Stimulated activated effector memory CD8-positive, alpha-beta T cell treated with anti-CD3 and anti-CD28 coated beads, Interleukin-12 subunit alpha, Interleukin-12 subunit beta, amount 100 ng/mL, for 72 hours (primary cell): ENCODE measurements at regions not wholly inside any gene's neighbourhood (a gene's known extent, or its start where the extent isn't known, plus 50 kb on each side); places are given as distances from the start of the nearest gene placed in this dataset.

Source experiments
- ATAC-seq: fragments of 150-1000 bp; cut with Tn5 transposase; 2 replicates; pipeline ENCODE4 v1.10.0; 2021
- DNase-seq, 2 donors: peaks; one replicate each; pipeline ENCODE4 v3.0.0; 2021 to 2022; ENCODE audit warnings: low spot score in 2 of 2
- H3K27ac Mint-ChIP-seq: one replicate; pipeline ENCODE4 v1.8.0; 2022; ENCODE audit warnings: mild to moderate bottlenecking, mixed read lengths
- H3K36me3 Mint-ChIP-seq: one replicate; pipeline ENCODE4 v1.8.0; 2022; ENCODE audit warnings: mild to moderate bottlenecking, mixed read lengths
- H3K4me1 Mint-ChIP-seq: one replicate; pipeline ENCODE4 v1.8.0; 2022; ENCODE audit warnings: mixed read lengths
- H3K4me3 Mint-ChIP-seq: one replicate; pipeline ENCODE4 v1.8.0; 2022; ENCODE audit warnings: mild to moderate bottlenecking, mixed read lengths
- H3K9me3 Mint-ChIP-seq: one replicate; pipeline ENCODE4 v1.8.0; 2022; ENCODE audit warnings: mixed read lengths

- Mint-ChIP-seq H3K4me3 (no peak overlapping the region), H3K36me3 (no peaks in the 10 kb centered on the region), H3K4me1 (no peaks in the 10 kb centered on the region), H3K27ac (no peak overlapping the region), H3K9me3 (peaks cover 3% of the 10 kb centered on the region)
- DNase-seq (no peak), ATAC-seq (no peak)
These were observed 97.3 kb downstream of the BMP2 start for GRCh38 chr20:6864740-6865139.

DNA sequence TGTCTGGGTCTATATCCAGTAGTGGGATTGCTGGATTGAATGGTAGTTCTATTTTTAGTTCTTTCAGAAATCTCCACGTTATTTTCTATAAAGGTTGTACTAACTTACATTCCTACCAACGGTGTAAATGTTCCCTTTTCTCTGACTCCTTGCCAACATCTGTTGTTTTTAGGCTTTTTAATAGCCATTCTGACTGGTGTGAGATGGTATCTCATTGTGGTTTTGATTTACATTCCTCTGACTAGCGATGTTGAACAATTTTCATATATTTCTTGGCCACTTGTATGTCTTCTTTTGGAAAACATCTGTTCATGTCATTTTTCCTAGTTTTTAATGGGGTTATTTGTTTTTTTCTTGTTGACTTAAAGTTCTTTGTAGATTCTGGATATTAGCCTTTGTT lies 99.3 kb downstream of the BMP2 start:
- H3K4me3 Mint-ChIP-seq, result no peak overlapping the region
- ATAC-seq (no peak), DNase-seq (no peak)
- H3K4me1 Mint-ChIP-seq, result no peaks in the 10 kb centered on the region
- H3K27ac Mint-ChIP-seq, result no peak overlapping the region
- no peaks in the 10 kb centered on the region for H3K36me3 Mint-ChIP-seq
- H3K9me3 Mint-ChIP-seq, result peaks cover 5% of the 10 kb centered on the region

GRCh38 chr20:6868861-6869260 lies 101.4 kb downstream of the BMP2 start:
- DNase-seq (no peak), ATAC-seq (no peak)
- peaks cover 9% of the 10 kb centered on the region for H3K9me3 Mint-ChIP-seq
- H3K4me3 Mint-ChIP-seq, result no peak overlapping the region
- no peaks in the 10 kb centered on the region for H3K36me3 Mint-ChIP-seq
- no peaks in the 10 kb centered on the region for H3K4me1 Mint-ChIP-seq
- no peak overlapping the region for H3K27ac Mint-ChIP-seq

DNA sequence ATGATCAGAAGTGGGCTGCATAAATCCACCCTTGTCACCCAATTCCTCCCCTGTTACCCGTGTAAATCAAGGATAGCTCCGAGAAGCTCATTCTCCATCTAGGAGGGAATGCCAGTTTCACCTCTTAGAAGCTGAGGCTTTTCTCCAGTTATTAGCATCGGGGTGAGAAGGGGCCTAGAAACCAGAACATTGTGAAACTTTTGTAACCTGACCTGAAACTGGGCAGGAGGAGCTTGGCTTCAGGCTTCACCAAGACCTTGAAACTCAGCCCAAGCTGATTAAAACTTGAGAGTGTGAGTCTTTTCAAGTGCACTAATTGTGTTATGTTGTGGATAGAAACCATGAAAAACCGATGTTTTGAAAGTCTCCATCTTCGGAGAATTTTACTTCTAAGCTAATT lies 103.1 kb downstream of the BMP2 start:
- H3K36me3 Mint-ChIP-seq, result no peaks in the 10 kb centered on the region
- H3K4me1 Mint-ChIP-seq, result no peaks in the 10 kb centered on the region
- peaks cover 12% of the 10 kb centered on the region for H3K9me3 Mint-ChIP-seq
- H3K4me3 Mint-ChIP-seq, result no peak overlapping the region
- H3K27ac Mint-ChIP-seq, result no peak overlapping the region
- DNase-seq (no peak), ATAC-seq (no peak)

DNA sequence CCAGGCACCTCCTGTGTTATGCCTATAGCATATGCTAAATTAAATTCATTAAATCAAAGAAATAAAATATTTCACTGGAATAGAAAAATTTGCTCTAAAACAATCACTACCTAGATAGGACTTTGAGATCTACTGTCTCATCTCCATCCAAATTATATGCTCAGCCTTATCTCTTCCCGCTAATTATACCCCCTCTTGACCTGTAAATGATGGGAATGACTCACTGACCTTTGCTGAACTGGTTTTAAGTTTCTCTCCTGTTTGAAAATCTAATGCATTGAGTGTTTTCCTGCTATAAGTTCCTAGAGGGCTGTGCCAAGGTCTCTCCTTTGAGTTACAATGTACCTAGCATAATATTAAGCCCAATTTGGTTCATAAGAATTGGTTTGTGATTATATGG lies 110.1 kb downstream of the BMP2 start:
- no peak overlapping the region for H3K4me3 Mint-ChIP-seq
- no peaks in the 10 kb centered on the region for H3K4me1 Mint-ChIP-seq

DNA sequence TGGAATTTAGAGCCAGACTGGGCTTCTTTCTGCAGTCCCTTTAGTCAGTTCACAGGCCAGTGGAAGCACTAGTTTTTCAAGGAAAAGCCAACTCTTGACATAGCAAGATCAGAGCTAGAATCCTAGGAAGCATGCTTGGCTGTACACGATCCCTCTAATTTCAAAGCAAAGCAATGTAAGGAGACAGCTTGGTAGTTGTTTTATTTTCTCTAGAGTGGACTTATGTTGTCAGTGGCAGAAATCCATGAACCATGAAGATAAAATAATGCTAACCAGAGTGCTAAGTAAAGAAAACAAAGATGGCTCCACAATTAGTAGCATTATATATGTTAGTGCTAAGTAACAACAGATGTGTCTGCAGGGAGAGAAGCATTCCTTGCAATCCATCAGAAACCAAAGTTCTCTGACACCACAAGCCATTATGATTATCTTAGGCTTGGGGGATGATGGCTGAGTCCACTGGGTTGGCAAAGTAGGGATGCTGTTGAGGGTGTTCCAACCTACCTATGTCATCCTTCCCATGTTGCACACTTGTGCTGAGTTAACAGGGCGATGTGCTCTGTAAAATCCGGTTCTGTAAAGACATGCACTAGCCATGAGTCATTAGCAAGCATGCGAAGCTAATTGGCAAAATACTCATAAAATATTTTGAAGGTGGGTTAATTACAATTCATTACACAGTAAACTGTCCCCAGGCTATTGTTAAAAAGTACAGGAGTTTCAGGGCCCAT lies 115.2 kb downstream of the BMP2 start:
- Mint-ChIP-seq H3K36me3 (no peaks in the 10 kb centered on the region), H3K9me3 (peaks cover 12% of the 10 kb centered on the region), H3K4me1 (no peaks in the 10 kb centered on the region), H3K4me3 (no peak overlapping the region), H3K27ac (no peak overlapping the region)
- ATAC-seq, result no peak
- DNase-seq, result no peak

More for the DNA sequence above, 110.1 kb downstream of the BMP2 start:
- Mint-ChIP-seq H3K27ac (no peak overlapping the region), H3K9me3 (peaks cover 9% of the 10 kb centered on the region), H3K36me3 (no peaks in the 10 kb centered on the region)
- DNase-seq (no peak), ATAC-seq (no peak)

DNA sequence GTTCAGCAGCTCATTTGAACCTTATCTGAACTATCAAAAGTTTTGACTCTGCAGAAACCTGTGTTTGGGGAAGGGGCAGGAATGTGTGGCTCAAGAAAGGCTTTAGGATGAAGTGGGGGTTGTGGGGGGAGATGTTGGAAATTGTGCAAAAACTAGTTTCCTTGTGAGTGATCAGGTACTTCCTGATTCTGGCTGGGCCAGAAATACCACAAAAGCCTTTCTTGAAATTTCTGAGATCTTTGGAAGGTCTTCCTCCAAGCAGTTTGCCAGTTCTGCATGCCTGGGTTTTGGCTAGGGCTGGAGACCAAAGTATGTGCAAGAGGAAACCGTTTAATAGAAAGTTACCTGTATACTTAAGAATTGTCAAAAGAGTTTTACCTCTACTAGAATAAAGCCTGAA lies 116.6 kb downstream of the BMP2 start:
- no peak for ATAC-seq
- H3K9me3 Mint-ChIP-seq, result peaks cover 9% of the 10 kb centered on the region

DNA sequence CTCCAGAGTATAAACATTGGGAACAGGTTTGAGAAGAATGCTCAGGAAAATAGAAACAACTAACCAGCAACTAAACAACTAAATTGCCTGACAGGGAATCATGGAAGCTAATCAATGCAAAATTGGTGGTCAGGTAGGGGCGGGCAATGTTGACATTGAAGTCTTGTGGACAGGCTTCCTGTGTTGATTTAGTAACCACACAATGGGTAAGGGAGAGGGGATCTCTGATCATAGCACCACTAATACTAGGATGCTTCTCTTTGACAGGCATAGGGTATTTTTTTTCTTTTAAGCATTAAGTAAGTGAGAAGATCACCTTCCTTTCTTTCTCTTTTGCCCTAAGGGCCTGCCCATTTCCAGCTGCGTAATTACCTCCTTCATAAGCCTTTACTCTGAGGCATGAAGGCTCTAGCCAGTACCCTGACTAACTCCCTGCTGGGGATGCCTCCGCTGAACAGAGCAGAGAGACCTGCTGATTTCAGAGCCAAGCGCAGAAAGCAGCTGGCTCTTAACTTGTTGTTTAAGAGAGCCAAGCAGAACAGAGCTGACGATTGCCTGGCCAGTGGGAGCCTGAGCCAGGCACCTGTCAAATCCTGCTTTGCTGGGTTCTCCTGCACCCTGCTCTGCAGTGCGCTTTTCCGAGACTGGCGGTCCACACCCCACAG lies 118.7 kb downstream of the BMP2 start:
- ATAC-seq (no peak), DNase-seq (no peak)
- no peak overlapping the region for H3K4me3 Mint-ChIP-seq
- no peak overlapping the region for H3K27ac Mint-ChIP-seq
- H3K36me3 Mint-ChIP-seq, result no peaks in the 10 kb centered on the region
- peaks cover 9% of the 10 kb centered on the region for H3K9me3 Mint-ChIP-seq
- H3K4me1 Mint-ChIP-seq, result no peaks in the 10 kb centered on the region

More for the DNA sequence above, 116.6 kb downstream of the BMP2 start:
- no peak for DNase-seq
- Mint-ChIP-seq H3K27ac (no peak overlapping the region), H3K36me3 (no peaks in the 10 kb centered on the region), H3K4me3 (no peak overlapping the region), H3K4me1 (no peaks in the 10 kb centered on the region)

DNA sequence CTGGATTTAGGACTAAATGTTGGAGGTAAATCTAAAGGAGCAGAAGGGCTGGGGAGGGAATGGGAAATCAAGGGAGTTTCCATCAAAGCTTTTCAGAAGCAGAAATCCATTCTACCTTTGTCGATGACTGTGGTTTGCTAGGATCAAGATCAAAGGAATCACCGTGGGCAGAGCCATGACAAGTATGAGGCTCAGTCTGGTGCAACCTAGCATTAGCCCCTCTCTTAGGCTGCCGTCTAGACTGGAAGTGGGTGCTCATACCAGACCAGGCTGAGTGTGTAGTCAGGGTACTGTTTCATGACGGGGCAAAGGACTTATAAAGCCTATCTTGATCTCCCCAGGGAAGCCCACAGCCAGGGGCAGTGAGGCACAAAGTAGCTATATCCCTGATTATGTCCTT lies 120.5 kb downstream of the BMP2 start:
- DNase-seq, result no peak
- H3K4me1 Mint-ChIP-seq, result no peaks in the 10 kb centered on the region
- H3K36me3 Mint-ChIP-seq, result no peaks in the 10 kb centered on the region
- no peak for ATAC-seq
- no peak overlapping the region for H3K4me3 Mint-ChIP-seq
- H3K9me3 Mint-ChIP-seq, result peaks cover 12% of the 10 kb centered on the region
- no peak overlapping the region for H3K27ac Mint-ChIP-seq

GRCh38 chr20:6888736-6889395 lies 121.4 kb downstream of the BMP2 start:
- Mint-ChIP-seq H3K27ac (no peak overlapping the region), H3K9me3 (peaks cover 12% of the 10 kb centered on the region), H3K4me3 (no peak overlapping the region), H3K36me3 (no peaks in the 10 kb centered on the region), H3K4me1 (no peaks in the 10 kb centered on the region)
- ATAC-seq, result no peak
- no peak for DNase-seq

DNA sequence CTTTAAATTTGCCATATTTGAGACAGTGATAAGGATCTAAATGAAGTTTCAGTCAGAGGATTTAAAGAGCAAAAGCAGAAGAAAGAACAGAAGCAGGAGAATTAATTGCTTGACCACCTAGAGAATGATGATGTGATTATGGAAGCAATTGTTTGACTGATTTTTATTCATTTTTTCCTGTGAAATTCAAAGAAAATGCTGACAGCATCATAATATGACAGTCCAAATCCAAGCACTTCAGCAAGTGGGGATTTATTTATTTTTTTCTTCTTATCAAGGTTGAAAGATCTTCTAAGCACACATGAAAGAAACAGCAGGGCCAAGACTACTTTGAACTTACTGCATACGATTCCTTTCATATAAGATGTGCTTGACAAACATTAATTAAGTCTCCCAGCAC lies 125.2 kb downstream of the BMP2 start:
- peaks cover 5% of the 10 kb centered on the region for H3K9me3 Mint-ChIP-seq
- no peaks in the 10 kb centered on the region for H3K36me3 Mint-ChIP-seq
- DNase-seq, result no peak
- no peak overlapping the region for H3K27ac Mint-ChIP-seq
- H3K4me1 Mint-ChIP-seq, result no peaks in the 10 kb centered on the region
- H3K4me3 Mint-ChIP-seq, result no peak overlapping the region
- no peak for ATAC-seq

GRCh38 chr20:6898928-6899327 lies 131.4 kb downstream of the BMP2 start:
- no peak for ATAC-seq
- peaks cover 10% of the 10 kb centered on the region for H3K9me3 Mint-ChIP-seq
- no peaks in the 10 kb centered on the region for H3K36me3 Mint-ChIP-seq
- DNase-seq, result no peak
- H3K27ac Mint-ChIP-seq, result no peak overlapping the region
- H3K4me1 Mint-ChIP-seq, result no peaks in the 10 kb centered on the region
- H3K4me3 Mint-ChIP-seq, result no peak overlapping the region

DNA sequence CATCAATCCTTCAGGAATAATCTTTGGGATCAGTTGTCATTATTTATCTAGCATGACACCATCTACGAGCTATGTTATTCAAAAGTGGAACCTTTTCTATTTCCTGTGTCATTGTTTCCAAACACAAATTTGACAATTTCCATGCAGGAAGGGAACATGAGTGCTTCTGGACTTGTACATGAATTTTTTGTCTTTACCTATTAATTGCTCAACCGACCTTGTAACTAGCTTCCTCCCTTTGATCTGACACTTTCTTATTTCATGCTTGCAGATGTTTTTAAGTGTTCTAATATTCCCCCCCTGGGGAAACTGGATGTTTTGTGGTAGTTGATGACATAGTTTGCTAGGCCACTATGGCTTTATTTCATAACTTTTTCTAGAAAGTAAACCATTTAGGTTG lies 139.4 kb downstream of the BMP2 start:
- Mint-ChIP-seq H3K4me1 (no peaks in the 10 kb centered on the region), H3K27ac (no peak overlapping the region), H3K9me3 (peaks cover 9% of the 10 kb centered on the region), H3K4me3 (no peak overlapping the region), H3K36me3 (no peaks in the 10 kb centered on the region)
- ATAC-seq, result no peak
- DNase-seq, result no peak

DNA sequence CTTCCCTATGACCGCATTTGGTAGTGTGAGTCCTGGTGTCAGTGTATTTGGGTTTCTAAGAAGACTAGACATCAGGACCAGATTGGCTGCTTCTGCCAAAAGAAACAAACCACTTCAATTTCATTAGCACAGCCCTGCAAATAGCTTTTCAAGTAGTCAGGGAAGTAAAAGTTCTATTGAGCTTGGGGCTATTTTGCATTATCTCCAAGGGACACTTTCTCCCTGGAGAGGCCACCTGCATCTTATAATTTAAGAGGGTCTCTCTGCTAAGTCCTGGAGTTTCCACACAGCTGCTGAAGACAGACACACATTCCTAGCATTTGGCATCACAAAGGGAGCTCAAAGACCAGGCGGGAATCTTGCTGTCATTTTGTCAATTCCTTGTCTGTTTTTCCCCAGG lies 141.2 kb downstream of the BMP2 start:
- Mint-ChIP-seq H3K27ac (no peak overlapping the region), H3K36me3 (no peaks in the 10 kb centered on the region), H3K4me3 (no peak overlapping the region), H3K9me3 (peaks cover 9% of the 10 kb centered on the region), H3K4me1 (no peaks in the 10 kb centered on the region)
- ATAC-seq (no peak), DNase-seq (no peak)

DNA sequence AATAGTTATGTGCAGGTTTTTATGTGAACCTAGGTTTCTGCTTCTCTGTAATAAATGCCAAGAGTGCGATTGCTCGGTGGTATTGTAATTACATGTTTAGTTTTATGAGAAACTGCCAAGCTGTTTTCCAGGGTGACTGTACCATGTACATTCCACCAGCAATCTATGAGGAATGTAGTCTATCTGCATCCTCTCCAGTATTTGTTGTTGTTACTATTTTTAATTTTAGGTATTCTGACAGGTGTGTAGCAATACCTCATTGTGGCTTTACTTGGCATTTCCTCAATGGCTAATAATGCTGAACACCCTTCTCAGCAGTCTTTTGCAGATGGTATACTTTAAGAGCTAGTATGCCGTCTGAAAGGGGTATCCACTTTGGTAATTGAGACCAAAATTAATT lies 142.1 kb downstream of the BMP2 start:
- H3K36me3 Mint-ChIP-seq, result no peaks in the 10 kb centered on the region

DNA sequence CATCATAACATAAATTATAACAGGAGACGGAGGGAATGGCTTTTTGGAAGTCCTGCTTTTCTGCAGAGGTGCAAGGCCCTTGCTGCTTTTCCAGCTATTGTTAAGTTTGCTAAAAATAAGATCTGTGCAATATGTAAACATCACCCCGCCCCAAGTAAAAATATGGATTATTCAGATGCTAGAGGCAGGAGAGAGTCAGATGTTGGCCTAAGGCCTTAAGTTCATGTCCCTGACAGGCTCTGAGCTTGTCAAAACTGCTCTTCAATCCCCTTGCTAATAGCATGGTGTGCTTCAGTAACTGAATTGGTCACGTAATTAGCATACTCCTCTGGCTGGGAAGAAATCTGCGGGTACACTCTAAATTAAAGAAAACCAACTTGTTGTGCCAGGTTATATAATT lies 147.5 kb downstream of the BMP2 start:
- Mint-ChIP-seq H3K36me3 (no peaks in the 10 kb centered on the region), H3K4me1 (no peaks in the 10 kb centered on the region), H3K4me3 (no peak overlapping the region), H3K27ac (no peak overlapping the region), H3K9me3 (peaks cover 11% of the 10 kb centered on the region)
- no peak for DNase-seq
- no peak for ATAC-seq

More for the DNA sequence above, 142.1 kb downstream of the BMP2 start:
- DNase-seq, result no peak
- Mint-ChIP-seq H3K9me3 (peaks cover 9% of the 10 kb centered on the region), H3K4me3 (no peak overlapping the region), H3K27ac (no peak overlapping the region), H3K4me1 (no peaks in the 10 kb centered on the region)
- ATAC-seq, result no peak
